HS-27A (cell line): ENCODE measurements at regions not wholly inside any gene's neighbourhood (a gene's known extent, or its start where the extent isn't known, plus 50 kb on each side); places are given as distances from the start of the nearest gene placed in this dataset.
"Not testable (repeated sequence)": the region's sequence is repeated elsewhere in the genome, so short reads cannot be mapped to it uniquely, and the experiment has no call there.

ENCODE experiments used
- DNase-seq: peaks from one replicate; pipeline ENCODE4 v3.0.0-alpha.2; 2012; ENCODE audit warnings: low read depth, missing footprints

DNA sequence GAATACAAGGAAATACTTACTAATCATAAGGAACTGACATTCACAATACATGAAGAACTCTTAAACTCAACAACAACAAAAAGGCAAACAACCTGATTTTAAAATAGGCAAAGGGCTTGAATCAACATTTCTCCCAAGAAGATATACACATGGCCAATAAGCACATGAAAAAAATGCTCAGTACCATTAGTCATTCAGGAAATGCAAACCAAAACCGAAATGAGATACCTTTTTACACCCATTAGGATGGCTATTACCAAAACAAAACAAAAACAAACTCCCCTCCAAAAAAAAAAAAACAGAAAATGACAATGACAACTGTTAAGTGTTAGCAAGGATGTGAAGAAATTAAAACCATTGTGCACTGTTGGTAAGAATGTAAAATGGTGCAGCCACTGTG is 104.1 kb upstream of the ZNF462 start:
- no peak for DNase-seq

- no peak for DNase-seq
These were observed 101.5 kb upstream of the ZNF462 start for GRCh38 chr9:106761493-106761892.

DNA sequence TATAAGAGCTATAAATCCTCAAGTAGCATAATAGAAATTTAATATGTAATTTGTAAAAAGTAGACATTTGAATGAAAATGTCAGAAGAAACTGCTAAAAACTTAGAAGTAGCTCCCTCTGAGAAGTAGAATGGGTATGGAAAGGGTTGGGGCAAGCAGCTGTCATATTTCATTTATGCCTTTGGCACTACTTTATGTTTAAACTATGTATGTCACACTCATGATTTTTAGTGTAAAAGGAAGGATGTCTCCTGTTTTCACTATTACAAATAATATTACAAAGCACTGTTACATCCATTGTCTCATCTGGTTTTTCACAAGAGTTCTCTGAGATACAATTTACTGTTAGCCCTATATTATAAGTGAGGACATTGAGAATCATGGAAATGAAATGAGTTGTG is 96.3 kb upstream of the ZNF462 start:
- no peak for DNase-seq

DNA sequence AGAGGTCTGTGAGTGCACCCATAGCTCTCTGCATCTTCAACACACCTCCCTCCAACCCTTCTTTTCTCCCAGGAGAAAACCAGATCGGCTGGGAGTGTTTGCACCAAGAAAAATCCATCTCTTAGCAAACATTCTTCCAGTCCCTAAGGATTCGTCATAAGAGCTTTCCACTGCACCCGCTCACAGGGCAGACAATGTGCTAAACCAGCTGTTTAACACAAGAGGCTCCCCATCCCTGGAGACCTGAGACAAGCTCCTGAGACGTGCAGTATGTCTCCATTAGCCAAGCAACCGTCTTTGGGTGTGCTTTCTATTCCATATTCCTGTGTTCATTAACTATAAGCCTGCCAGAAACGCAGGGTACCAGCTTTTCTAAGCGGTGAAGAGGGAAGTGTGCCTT is 93.6 kb upstream of the ZNF462 start:
- no peak for DNase-seq

DNA sequence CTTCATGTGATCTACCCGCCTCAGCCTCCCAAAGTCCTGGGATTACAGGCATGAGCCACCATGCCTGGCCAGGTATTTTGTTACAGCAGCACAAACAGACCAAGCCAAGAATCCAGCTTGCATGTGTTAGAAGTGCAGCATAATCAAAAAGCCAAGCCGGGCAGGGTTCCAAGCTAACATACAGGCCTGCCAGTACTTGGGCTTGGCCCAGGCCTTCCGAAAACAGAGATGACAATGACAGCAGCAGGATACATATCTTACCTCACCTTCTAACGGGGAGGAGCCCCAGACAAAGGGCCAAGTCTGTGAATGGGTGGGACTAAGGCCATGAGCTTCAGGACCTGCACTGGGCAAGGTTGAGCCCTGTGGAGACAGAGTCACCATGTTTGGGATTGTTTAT is 91.4 kb upstream of the ZNF462 start:
- no peak for DNase-seq

GRCh38 chr9:106772523-106773290 is 90.3 kb upstream of the ZNF462 start:
- DNase-seq, result no peak

- DNase-seq, result no peak
These were observed 89.2 kb upstream of the ZNF462 start for GRCh38 chr9:106773750-106774149.

- DNase-seq, result no peak
These were observed 87.0 kb upstream of the ZNF462 start for GRCh38 chr9:106775960-106776359.

DNA sequence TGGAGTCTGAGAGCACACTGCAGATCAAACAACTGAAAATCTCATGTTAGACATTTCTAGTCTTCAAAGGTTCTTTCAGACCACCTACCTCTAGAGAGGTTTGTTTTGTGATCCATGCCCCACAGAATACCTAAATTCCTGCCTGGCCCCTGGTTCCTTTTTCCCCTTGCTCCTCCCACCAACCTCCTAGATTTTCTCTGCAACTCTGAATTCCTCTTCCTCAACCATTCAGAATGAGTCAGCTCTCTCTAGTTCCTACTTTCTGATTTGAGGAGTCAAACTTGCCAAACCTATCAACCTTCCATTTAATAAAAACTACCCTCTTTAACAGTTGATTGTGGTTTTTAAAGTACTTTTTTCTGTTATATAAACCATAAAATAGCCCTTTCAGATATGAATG is 83.2 kb upstream of the ZNF462 start:
- no peak for DNase-seq

DNA sequence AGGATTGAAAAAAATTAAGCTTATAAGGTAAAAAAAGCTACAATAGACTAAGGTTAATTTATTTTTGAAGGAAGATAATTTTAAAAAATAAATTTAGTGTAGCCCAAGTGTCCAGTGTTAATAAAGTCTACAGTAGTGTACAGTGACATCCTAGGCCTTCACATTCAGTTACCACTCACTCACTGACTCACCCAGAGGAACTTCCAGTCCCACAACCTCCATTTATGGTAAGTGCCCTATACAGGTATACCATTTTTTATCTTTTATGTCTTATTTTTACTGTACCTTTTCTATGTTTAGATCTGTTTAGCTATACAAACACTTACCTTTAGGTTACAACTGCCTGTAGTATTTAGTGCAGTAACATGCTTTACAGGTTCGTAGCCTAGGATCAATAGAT is 79.8 kb upstream of the ZNF462 start:
- DNase-seq, result no peak

DNA sequence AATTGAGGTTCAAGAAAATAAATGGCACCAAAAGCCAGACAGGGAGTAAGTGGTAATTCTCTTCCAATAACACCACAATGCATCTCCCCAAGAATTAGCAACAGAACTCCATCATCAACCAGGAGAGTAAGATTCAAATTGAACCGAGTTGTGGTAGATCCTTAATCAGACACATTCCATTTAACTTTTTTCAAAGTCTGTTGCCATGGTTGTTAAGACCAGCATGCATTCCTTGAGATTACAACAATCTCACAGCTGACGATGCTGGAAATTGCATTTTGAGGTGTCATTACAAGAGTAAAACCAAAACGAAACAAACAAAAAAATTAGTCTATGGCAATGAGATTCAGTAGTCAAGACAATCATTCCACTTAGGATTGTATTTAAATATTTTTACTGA is 78.9 kb upstream of the ZNF462 start:
- DNase-seq, result no peak

DNA sequence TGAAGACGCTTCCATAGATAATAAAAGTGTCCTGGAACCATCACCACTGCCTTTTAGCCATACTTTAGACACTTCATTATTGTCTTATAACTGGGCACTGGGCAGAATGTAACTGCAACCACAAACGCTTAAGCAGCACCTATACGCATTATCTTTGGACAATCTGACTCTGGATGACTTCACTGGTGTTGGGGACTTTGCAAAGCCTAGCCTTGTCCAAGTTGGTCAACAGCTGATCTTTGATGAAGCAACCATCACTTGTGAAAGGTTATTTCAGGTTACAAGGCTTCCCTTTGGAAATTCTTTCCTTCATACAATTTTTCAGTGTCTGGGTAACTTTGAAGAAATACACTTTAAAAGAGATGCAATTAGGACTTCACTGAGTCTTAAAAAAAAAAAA is 77.8 kb upstream of the ZNF462 start:
- no peak for DNase-seq

DNA sequence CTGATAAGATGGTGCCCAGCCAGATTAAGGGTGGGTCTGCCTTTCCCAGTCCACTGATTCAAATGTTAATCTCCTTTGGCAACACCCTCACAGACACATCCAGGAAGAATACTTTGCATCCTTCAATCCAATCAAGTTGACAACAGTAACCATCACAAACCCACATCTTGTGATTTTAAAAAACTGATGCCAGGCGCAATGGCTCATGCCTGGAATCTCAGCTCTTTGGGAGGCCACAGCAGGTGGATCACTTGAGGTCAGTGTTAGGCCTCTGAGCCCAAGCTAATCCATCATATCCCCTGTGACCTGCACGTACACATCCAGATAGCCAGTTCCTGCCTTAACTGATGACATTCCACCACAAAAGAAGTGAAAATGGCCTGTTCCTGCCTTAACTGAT is 74.9 kb upstream of the ZNF462 start:
- DNase-seq, result not testable (repeated sequence)

DNA sequence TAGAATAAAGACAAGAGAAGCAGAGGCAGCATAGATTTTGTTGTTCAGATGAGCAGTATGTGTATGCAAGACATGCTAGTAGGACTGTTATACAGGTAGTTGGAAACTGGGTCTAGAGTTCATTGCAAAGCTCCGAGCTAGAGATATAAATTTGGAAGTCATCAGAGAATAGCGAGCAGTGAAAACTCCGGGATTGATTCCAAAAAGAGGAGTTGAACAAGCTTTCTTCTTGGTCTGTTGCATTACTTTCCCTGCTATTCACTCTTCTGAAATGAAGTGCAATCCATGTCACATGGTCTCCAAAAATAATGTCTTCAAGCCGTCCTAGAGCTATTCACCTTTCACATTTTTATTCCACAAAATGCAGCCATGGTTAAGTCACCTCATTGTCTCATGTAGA is 67.9 kb upstream of the ZNF462 start:
- no peak for DNase-seq

- DNase-seq, result no peak
These were observed 66.2 kb upstream of the ZNF462 start for GRCh38 chr9:106796771-106797170.

- DNase-seq, result no peak
These were observed 65.7 kb upstream of the ZNF462 start for GRCh38 chr9:106797299-106797698.

- DNase-seq, result no peak
These were observed 64.8 kb upstream of the ZNF462 start for GRCh38 chr9:106798016-106798799.

DNA sequence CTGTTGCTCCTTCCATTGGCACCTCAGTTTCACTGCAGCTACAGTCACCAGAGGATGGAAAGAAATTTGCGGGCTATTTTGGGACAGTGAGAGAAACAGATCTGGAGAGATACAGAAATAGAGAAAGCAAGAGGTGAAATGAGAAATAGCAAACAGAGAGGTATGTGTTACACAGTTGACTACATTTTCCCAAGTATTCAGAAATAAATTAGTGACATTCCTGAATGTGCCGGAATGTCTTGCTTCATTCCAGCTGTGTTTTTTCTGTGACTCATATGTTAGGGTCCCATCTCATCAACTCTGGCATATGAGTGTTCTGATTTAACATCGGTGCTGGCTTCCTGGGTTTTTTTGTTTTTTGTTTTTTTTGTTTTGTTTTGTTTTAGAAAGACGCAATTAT is 63.8 kb upstream of the ZNF462 start:
- DNase-seq, result peak; percentile 80

DNA sequence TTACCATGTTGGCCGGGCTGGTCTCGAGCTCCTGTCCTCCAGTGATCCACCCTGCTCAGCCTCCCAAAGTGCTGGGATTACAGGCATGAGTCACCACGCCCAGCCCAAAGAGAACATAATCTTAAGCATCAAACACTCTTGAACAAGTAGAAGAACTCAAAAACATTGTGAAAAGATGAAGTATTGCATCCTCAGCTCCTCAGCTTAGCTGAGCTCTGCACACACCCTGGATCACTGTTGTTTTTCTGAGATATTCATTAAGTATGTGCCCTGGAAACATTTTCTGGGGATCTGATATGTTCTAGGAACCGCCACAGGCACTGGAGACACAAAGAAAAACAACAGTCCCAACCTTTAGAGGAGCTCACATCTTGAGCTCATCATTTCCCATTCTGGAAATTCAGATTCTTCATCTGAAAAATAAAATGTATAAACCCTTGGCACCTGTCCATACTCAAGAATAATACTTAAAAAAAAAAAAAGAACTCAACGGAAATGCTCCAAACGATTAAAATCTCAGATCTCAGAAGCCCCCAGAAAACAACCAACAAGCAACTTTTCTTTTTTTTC is 62.2 kb upstream of the ZNF462 start:
- DNase-seq, result peak; percentile 59

DNA sequence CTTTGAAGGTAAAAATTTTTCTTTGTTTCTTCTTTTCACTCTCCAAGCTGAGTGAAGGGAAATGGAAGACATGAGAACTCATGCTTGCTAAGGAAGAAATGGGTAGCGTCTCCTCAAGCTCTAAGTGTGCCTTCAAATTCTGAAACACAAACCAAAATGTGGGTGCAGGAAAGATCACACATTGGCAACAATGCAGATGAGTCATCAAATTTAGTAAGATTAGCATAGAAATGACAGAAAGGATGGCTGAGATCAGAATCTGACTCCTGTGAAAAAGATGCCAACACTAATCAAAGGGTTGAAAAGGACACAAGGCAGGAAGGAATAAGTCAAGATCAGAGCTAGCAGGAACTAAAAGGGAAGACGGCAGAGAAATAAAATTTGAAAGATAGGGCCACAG is 61.1 kb upstream of the ZNF462 start:
- no peak for DNase-seq
